GM19351 (cell line): ENCODE measurements at regions not wholly inside any gene's neighbourhood (a gene's known extent, or its start where the extent isn't known, plus 50 kb on each side); places are given as distances from the start of the nearest gene placed in this dataset.

Source experiments
- ATAC-seq: cut with Tn5 transposase; IDR thresholded peaks from one replicate; pipeline ENCODE4 v1.9.1; 2021; ENCODE audit warnings: mild to moderate bottlenecking, moderate library complexity; ENCODE audit not compliant: unreplicated experiment

DNA sequence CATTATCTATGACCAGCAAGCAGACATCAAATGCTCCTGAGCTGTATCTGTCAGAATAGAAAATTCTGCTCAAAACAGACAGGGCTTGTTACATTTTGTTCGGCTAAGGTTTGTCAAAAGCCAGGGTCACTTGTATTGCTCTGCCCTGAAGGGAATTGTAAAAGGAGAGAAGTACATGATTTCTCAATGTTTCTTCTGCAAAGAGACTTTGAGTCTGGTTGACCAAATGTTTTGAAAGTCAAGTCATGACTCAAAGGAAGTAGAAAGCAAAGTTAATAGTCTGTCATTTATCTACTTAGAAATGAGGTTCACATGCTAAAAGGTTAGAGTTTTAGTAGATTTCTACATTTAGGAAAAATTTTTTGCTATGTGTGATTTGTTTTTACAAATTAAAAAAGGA lies 1624.1 kb upstream of the ZEB2 start:
- ATAC-seq: no peak

DNA sequence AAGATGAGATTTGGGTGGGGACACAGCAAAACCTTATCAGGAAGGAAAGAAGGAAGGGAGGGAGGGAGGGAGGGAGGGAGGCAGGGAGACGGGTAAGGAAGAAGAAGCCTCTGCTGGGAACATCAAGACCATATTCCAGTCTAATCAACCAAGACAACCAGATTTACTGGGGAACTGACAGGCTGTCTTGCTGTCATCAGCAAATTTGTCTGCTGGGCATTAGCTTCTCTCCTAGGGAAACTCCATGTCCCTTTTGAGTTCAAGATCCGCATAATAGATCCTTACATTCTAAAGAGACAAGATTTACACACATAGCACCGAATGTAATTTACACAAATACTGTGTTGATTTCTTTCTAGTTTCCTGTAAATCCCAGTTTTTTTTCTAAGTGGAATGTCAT lies 1618.9 kb upstream of the ZEB2 start:
- no peak for ATAC-seq

DNA sequence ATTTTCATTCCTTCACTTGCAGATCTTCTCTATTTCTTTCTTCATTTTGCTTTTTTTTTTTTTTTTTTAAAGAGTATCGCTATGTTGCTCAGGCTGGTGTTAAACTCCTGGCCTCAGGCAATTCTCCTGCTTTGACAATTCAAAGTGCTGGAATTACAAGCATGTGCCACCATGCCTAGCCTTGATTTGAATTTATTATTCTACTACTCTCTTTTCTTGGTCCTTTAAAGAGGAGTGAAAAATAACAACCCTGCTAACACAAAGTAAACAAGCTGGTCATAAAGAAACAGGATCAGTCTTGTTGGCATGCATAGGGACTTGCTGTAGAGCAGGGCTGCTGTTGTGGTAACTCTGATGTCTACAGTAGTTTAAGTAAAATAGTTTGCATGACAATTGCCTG lies 1615.3 kb upstream of the ZEB2 start:
- ATAC-seq: no peak

DNA sequence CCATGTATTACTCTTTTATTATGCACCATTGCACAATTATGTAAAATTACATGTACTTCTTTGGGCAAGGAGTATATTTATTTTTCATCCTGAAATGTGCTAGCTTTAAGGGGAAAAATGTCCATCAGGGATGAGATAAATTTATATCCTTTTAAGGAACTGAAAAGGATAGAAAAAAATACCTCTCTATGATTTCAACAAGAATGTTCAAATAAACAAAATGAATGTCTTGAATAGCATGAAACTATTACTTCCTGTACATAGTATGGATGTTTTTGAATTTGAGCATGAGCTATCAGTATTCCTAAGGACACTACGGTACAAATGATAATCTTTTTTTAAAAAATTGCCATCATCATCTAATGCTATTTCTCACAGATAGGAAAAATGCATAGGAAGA lies 1611.9 kb upstream of the ZEB2 start:
- ATAC-seq: no peak

DNA sequence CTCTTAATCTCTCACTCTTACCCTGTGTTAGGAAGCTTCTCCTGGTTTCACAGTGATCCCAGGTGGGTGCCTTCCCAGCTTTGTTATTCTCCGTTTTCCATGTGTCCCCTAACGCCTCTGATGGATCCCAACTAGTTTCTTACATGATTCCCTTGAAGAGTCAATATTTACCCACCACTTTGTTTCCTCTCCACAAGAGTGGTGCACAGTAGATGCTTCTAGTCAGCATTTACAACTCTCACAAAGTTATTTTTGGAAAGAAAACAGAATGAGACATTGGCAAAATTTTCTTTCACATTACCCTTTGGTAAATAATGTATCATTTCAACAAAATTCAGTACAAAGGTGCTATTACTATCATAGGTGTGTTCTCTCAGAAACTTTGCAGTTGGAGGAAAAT lies 1611.1 kb upstream of the ZEB2 start:
- ATAC-seq: no peak

DNA sequence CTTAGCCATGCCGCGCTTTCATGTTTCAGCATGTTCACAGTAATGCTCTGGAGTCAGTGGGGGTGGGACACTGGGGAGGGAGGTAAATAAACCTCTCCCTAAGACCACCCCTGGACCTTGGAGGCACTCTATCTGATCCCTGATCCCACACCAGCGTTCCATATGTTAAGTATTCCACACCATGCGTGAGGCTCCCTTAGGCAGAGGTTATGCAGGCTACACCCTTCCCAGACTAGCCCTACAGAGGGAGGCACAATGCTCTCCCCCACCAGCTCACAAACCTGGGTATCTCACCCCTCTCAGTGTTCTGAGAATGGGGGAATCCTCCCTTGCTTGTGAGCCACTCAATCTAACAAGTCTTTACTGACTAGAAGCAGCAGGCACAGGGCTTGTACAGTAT lies 1610.4 kb upstream of the ZEB2 start:
- no peak for ATAC-seq

DNA sequence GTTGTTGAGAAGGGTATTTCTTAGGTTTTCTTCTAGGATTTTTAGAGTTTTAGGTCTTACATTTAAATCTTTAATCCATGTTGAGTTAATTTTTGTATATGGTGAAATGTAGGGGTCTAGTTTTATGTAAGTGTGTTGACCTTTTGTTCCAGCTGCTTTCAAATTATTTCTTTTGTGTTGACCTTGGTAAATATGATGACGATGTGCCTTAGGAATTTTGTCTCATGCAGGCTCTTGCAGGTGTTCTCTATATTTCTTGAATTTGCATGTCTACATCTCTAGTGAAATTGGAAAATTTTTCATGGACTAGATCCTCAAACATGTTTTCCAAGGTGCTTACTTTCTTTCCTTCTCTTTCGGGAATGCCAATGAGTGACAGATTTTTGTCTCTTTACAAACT lies 1609.3 kb upstream of the ZEB2 start:
- ATAC-seq: no peak

DNA sequence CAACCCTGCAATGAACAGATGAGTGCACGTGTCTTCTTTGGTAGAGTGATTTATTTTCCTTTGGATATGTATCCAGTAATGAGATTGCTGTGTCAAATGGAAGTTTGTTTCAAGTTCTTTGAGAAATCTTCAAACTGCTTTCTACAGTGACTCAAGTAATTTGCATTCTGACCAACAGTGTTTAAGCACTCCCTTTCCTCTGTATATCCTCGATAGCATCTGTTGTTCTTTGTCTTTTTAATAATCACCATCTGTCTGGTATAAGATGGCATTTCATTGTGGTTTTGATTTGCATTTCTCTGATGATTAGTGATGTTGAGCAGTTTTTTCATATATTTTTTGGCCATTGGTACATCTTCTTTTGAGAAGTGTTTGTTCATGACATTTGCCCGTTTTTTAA lies 1608.3 kb upstream of the ZEB2 start:
- no peak for ATAC-seq

DNA sequence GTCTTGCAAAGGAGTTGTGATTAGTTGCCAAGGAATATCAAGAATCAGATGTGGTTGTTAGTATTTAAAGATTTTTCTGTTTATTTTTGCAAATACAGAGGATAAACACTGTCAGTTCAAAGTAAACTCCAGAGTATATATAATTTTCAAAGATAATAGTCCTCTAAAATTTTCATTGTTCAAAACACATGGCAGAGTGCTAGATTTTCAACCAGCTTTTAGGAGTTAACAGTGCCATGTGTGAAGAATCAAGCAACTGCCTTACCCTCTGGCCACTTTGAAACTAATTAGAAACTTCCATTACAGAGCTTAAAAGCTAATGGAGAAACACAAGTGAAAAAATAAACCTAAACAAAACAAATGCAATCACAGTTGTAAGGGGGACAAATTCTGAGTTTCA lies 1605.6 kb upstream of the ZEB2 start:
- ATAC-seq: no peak

DNA sequence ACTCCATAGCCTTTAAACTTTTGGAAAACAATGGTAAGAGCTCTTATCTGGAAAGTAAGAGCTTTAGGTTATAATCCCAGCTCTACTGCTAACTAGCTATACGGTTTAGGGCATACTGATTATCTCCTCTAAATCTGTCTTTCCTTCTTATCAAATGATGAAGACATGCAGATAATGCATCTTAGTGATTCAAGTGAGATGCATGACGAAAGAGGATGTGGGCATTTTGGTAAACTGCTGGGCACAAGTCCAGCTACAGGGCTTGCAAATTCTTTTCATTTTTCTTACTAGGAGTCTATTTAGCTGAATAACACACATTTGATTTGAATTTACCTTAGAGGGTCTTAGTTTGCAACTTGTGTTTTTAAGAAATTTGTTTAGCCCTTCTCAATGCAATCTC lies 1604.8 kb upstream of the ZEB2 start:
- ATAC-seq: no peak

DNA sequence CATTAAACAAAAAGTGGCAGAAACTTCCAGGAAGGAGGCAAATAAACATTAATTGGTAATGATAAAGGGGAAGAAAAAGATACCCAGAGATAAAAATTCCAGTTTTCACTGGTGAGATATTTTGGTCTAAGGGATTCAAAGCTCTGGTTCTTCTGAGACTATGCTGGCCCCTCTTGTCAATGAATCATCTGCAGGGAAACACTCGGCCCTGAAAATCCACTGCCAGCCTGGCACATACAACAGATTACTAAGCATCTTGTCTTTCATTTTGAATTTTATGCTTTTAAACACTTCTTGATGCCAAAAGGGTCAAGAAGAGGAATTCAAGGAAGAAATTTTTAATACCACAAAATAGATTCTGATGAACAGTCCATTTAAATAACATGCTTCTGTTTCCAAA lies 1603.8 kb upstream of the ZEB2 start:
- no peak for ATAC-seq

DNA sequence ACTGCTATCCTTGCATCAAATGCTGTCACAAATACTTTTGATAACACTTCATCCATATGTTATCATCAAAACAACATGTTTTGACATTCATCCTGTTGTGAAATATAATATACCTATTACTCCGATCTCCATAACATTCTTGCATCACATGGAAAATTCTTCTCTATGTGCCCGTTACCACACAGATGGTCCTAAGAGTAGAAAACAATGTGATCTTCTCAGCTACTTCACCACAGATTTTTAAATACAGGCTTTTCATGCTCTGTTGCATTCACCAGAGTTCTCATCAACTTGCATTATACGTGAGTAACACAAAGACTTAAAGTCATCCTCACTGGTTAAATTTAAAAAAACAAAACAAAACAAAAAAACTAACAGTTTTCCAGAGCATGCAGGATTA lies 1603.3 kb upstream of the ZEB2 start:
- no peak for ATAC-seq

DNA sequence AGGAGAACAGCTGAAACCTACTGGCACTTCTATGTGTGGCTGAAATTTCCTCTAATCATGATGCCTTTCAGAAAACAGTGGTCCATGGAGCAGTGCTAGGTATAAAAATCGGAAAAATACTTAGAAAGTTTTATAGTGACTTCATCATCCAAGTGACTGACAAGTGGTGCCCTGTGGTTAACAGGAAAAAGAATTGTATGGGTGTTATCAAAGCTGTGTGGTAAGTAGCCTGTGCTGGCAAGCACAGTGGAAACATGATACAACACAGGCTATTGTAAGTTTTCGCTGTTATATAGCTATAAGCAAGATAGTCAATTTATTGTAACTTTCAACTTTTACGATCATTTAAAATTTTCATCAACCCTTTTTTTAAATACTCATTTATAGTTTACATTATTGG lies 1599.7 kb upstream of the ZEB2 start:
- no peak for ATAC-seq

DNA sequence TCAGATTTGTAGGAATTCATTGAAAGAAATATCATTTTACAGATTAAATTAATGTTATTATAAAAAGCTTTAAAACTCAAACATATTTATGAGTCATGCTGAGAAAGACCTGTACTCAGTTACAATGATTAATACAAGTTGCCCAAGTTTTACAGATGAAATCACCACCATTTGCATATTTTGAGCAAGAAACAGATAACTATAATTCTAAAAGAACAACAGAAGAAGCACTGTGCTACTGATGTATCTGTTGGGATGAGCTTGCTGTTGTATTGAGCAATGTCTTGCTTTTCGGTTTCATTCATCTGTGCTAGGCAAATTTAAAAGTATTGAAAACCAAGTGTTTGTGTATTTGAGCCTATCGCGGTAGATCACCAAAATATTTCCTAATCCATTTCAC lies 1589.1 kb upstream of the ZEB2 start:
- no peak for ATAC-seq

DNA sequence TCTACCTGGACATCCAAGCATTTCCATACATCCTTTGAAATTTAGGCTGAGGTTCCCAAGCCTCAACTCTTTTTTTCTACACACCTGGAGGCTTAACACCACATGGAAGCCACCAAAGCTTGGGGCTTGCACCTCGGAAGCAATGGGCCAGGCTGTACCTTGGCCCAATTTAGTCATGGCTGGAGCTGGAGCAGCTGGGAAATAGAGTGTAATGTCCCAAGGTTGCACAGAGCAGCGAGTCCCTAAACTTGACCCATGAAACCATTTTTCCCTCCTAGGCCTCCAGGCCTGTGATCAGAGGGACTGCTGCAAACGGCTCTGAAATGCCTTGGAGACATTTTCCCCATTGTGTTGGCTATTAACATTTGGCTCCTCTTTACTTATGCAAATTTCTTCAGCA lies 1574.3 kb upstream of the ZEB2 start:
- no peak for ATAC-seq

DNA sequence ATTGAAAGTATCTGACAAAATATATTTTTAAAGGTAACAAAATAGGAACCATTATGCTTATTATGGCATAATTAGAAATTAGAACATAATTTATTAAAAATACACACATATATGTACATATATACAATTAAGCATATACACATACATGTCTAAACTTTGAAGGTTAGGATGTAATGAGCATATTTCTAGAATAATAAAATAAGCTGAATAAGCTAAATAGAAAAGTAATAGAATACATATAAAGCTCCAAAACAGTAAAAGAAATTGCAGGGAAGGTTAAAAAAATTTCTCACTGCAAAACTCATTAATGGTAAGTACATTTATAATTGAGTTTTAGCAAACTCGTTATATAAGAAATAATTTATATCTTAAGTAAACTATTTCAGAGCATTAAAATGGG lies 1561.5 kb upstream of the ZEB2 start:
- ATAC-seq: no peak

DNA sequence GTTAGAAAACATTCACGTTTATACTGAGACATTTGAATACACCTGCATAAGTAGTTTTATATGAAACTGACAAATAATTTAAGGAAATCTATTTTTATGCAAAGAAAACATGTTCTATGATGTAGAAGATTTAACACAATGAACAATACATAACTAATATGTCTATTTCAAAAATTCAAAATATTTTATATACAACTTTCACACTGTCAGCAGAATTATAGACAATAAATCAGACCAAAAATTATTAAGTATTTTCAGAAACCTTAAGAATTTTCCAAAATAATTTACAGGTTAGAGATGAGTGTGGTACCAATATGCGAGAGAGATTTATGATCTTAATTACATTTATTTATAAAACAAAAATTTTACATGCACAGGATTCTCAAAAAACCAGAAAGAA lies 1561.0 kb upstream of the ZEB2 start:
- ATAC-seq: no peak

DNA sequence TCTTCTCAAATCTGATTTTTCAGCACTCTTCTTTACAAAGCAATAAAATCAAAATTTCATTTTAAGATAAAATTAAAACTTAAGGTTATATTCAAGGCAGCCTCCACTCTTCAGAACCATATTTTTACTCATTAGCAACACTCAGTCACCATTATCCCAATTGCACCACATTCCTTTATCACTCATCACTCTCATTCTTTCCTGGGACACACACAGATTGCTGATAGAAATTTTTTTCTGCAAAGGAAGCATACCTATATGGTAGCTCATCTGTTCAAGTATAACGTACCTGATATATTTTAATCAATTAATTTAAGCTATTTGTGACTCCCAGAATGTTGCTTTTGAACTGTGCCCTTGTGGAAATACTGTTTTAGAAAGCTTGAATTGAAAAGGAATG lies 1559.3 kb upstream of the ZEB2 start:
- ATAC-seq: no peak

DNA sequence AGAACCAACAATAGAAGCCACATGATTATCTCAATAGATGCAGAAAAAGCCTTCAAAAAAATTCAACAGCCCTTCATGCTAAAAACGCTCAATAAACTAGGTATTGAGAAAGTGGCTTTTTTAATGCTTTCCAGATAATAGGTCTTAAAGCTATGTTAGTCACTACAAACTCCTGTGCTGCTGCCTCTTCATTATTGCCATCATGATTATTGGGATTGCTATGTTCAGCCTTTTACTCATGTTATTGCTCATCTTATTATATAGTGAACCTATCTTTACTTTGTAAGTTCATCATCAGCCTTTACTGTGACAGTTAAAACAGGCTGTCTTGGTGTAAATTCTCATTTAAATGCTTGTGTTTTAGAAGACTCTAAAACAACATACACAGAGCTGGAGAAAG lies 1557.2 kb upstream of the ZEB2 start:
- no peak for ATAC-seq

DNA sequence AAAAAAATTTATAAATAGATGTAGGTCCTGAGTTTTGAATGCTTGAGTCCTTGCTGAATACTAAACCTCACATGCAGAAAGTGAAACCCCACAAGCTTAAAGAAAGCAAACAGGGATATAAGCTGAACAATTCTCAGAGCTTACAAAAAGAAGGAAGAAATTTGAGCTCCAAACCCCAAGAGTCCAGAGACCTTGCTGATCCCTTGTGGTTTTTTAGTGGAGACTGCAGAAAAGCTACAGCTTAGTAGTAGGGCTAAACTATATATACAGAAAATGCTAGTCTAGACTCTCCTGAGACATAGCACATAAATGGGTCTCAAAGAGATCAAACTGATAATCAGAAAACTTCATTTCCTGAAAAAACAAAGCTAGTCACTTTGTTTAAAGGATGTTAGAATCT lies 1548.1 kb upstream of the ZEB2 start:
- ATAC-seq: no peak

DNA sequence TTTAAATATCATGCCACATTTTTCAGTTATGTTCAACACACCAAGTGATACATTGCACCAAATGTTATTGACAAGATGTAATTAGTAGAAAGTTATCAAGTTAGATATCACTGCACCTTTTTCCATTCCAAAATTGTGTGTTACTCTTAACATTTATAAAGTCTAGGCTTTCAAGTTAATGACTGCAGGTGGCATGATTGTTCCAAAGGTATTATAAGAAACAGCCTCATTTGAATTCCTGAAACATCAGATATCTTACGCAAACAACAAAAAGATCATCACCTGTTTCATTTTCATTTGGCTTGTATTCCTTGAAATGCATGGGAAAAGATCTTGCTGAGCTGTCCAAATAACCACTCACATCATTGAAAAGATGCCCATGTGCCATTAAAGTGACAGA lies 1528.2 kb upstream of the ZEB2 start:
- no peak for ATAC-seq

DNA sequence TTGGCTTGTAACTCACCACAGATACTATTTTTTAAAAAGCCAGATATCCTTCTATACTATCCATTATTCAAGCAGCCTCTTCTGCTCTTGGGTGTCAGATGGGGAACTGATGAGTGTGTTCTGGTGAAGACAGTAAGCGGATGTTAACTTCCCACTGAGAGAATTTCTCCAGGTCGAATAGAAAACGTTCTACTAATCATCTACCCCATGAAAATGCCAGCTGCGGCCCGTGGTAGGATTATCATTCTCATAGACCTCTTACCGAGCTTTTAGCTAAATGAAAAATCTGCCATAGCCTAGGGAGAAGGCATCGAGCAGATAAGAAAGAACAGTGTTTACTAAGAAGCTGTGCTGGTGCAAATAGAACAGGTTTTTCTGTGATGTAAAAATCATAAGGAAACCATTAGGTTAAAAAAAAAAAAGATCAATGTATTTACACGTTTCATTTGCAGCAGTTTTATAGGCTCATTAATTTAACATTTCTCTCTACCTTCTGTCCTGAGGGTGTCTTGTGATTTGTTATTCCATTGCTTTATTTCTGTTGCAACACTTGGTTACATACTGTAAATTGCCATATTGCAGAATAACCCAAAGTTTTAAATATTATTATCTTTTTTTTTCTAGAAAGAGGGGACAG lies 1521.5 kb upstream of the ZEB2 start:
- ATAC-seq: no peak

DNA sequence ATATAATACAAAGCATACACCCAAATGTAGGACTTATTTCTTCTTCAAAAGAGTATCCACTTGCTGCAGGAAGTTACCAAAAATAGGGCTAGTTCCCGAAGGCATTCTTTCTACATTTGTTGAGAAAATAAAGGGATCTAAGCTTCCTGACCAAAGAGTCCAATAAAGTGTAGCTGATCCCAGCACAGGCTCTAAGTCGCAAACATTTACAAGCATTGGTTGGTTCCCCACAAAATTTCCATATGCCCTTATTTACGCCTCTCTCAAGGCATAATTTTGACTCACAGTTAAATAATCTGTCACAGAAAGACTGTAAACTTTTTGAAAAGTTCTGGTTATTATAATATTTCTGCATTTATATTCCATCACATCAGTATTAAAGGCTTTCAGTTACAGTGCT lies 1520.1 kb upstream of the ZEB2 start:
- ATAC-seq: no peak

DNA sequence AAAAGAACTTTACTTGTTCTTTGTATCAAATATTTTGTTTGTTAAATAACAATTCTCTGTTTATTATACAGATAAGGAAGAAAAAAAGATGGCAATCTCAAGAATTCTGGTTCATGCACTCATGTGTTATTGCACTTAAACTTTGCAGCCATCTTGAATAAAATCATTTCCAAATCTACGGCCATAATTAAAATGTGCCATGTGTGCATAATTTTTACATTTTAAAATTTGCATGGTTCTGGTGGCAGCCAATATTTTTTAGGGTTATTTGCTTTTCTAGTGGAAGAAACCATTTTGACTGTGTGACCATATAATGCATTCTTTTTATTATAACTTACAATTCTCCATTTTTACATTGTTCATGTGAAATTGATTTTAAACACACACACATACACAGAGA lies 1518.1 kb upstream of the ZEB2 start:
- no peak for ATAC-seq
